GM12878 (cell line): ENCODE measurements at regions not wholly inside any gene's neighbourhood (a gene's known extent, or its start where the extent isn't known, plus 50 kb on each side); places are given as distances from the start of the nearest gene placed in this dataset.

ENCODE experiments used
- ATAC-seq: fragments of 200-7000 bp; cut with Tn5 transposase; 3 replicates; pipeline ENCODE4 v1.9.1; 2020; ENCODE audit warnings: mild to moderate bottlenecking, moderate library complexity
- BruUV-seq: library from RNA; stranded (reverse); fragments of 400-500 nt; replicated peaks from 2 replicates; lab custom pipeline; 2021; lab: Mats Ljungman, UMichigan
- CTCF ChIA-PET: fragments of 300-600 bp; sonication (Branson Sonifier 250); formaldehyde crosslinking; extraction: SDS; loops from one replicate; lab custom pipeline; 2021; ENCODE audit warnings: inconsistent platforms; lab: Yijun Ruan, JAX
- POLR2A ChIA-PET: fragments of 350-600 bp; formaldehyde crosslinking; extraction: SDS; loops from one replicate; lab custom pipeline; 2021; ENCODE audit warnings: inconsistent platforms; lab: Charles Lee
- RAD21 ChIA-PET: fragments of 300-600 bp; sonication (Branson Sonifier 250); formaldehyde crosslinking; loops from one replicate; lab custom pipeline; 2023; ENCODE audit warnings: antibody characterized with exemption; ENCODE audit not compliant: unreplicated experiment; lab: Charles Lee
- SMC1A ChIA-PET: fragments of 300-600 bp; sonication (Branson Sonifier 250); formaldehyde crosslinking; loops from one replicate; lab custom pipeline; 2023; ENCODE audit not compliant: unreplicated experiment, uncharacterized antibody; lab: Charles Lee
- DNase-seq: peaks from one replicate; pipeline ENCODE4 v3.0.0-alpha.2; 2011; ENCODE audit warnings: low read depth, low spot score
- FAIRE-seq: peaks from 3 replicates; lab custom pipeline; 2011; peaks lifted over from hg19 to GRCh38; lab: Jason Lieb, UNC
- H2AFZ ChIP-seq: 2 replicates; pipeline ENCODE4 v1.6.0; 2011; ENCODE audit warnings: low read depth, low read length, control low read depth; ENCODE audit not compliant: control insufficient read depth
- H3K27ac ChIP-seq: 2 replicates; pipeline ENCODE4 v1.5.1; 2011; ENCODE audit warnings: control low read depth; ENCODE audit not compliant: control insufficient read depth, insufficient read depth
- H3K27me3 ChIP-seq, 2 experiments: replicated peaks in 1 of 2; 2 replicates each; pipeline versions ENCODE4 v1.6.0 to v1.6.1; 2011; ENCODE audit warnings: low read length in 1 of 2; ENCODE audit not compliant: control insufficient read depth in 2 of 2, insufficient read depth in 2 of 2
- H3K36me3 ChIP-seq, 2 experiments: 2 replicates each; pipeline ENCODE4 v1.5.1; 2011; ENCODE audit warnings: low read length in 1 of 2; ENCODE audit not compliant: control insufficient read depth in 2 of 2, insufficient read depth in 2 of 2
- H3K4me1 ChIP-seq: 2 replicates; pipeline ENCODE4 v1.6.1; 2011; ENCODE audit warnings: mild to moderate bottlenecking, low read length, moderate library complexity, mixed read lengths; ENCODE audit not compliant: control insufficient read depth, insufficient read depth
- H3K4me2 ChIP-seq: 2 replicates; pipeline ENCODE4 v1.6.0; 2011; ENCODE audit warnings: control low read depth; ENCODE audit not compliant: control insufficient read depth, insufficient read depth
- H3K4me3 ChIP-seq: fragments of 200-600 bp; sonication (generic); 2 replicates; pipeline ENCODE4 v1.5.1; 2016
- H3K79me2 ChIP-seq: 2 replicates; pipeline ENCODE4 v1.6.0; 2011; ENCODE audit warnings: low read length; ENCODE audit not compliant: control insufficient read depth, insufficient read depth
- H3K9ac ChIP-seq: 2 replicates; pipeline ENCODE4 v1.8.0; 2011; ENCODE audit warnings: low read length, control low read depth, mixed read lengths; ENCODE audit not compliant: control insufficient read depth, insufficient read depth
- H3K9me3 ChIP-seq: replicated peaks from 3 replicates; pipeline ENCODE4 v1.5.1; 2011; ENCODE audit warnings: mild to moderate bottlenecking, low read length; ENCODE audit not compliant: control insufficient read depth, insufficient read depth
- H4K20me1 ChIP-seq: 2 replicates; pipeline ENCODE4 v1.6.0; 2011; ENCODE audit not compliant: control insufficient read depth, insufficient read depth
- CBX3 ChIP-seq: fragments of 200-600 bp; sonication (generic); IDR thresholded peaks from 2 replicates; pipeline ENCODE4 v1.6.1; 2016; ENCODE audit warnings: low read depth, borderline replicate concordance
- CHD2 ChIP-seq: IDR thresholded peaks from 2 replicates; pipeline ENCODE4 v1.6.1; 2011; ENCODE audit warnings: low read depth, low read length, improper control_type of control experiment, borderline replicate concordance
- FOXM1 ChIP-seq: IDR thresholded peaks from 2 replicates; pipeline ENCODE4 v1.6.1; 2012; ENCODE audit warnings: low read depth, mild to moderate bottlenecking, inconsistent platforms, low read length, moderate library complexity
- MEF2A ChIP-seq: IDR thresholded peaks from 2 replicates; pipeline ENCODE4 v1.6.1; 2011; ENCODE audit warnings: low read depth, mild to moderate bottlenecking, low read length, moderate library complexity; ENCODE audit not compliant: insufficient read depth
- NFIC ChIP-seq: IDR thresholded peaks from 2 replicates; pipeline ENCODE4 v1.6.1; 2012; ENCODE audit warnings: low read depth, mild to moderate bottlenecking, inconsistent platforms, low read length, moderate library complexity
- RAD21 ChIP-seq: IDR thresholded peaks from 2 replicates; pipeline ENCODE4 v1.6.1; 2011; ENCODE audit warnings: mild to moderate bottlenecking, low read depth, low read length, moderate library complexity; ENCODE audit not compliant: insufficient read depth
- RAD51 ChIP-seq: fragments of 450-650 bp; IDR thresholded peaks from 2 replicates; pipeline ENCODE4 v1.6.1; 2016; ENCODE audit warnings: moderate library complexity, mild to moderate bottlenecking, inconsistent platforms
- RUNX3 ChIP-seq: IDR thresholded peaks from 2 replicates; pipeline ENCODE4 v1.6.1; 2012; ENCODE audit warnings: low read length, inconsistent platforms
- SPI1 ChIP-seq: IDR thresholded peaks from 2 replicates; pipeline ENCODE4 v1.6.1; 2011; ENCODE audit warnings: low read depth, mild to moderate bottlenecking, low read length, moderate library complexity, borderline replicate concordance; ENCODE audit not compliant: insufficient read depth
- TCF7 ChIP-seq: IDR thresholded peaks from 2 replicates; pipeline ENCODE4 v1.6.1; 2014; ENCODE audit warnings: antibody characterized with exemption, borderline replicate concordance
- ZSCAN29 ChIP-seq: fragments of 450-650 bp; IDR thresholded peaks from 2 replicates; pipeline ENCODE4 v1.6.1; 2017; ENCODE audit warnings: mild to moderate bottlenecking, moderate library complexity
- WGBS: methylation state at CpG from one replicate; pipeline ENCODE4 v1.1.6; 2016; ENCODE audit warnings: low lambda C conversion rate; ENCODE audit not compliant: insufficient replicate concordance, insufficient coverage; ENCODE audit errors: missing lambda C conversion rate; 5-methylcytosine and 5-hydroxymethylcytosine counted together
- in situ Hi-C: fragments of 300-500 bp; cut with MboI; formaldehyde crosslinking; loops from 9 replicates; pipeline ENCODE4 v1.14.3; 2018; ENCODE audit warnings: mixed read lengths
- intact Hi-C: fragments of 100-400 bp; cut with micrococcal nuclease; formaldehyde crosslinking; loops from one replicate; pipeline ENCODE4 v1.14.2; 2022; ENCODE audit not compliant: unreplicated experiment
- TF ChIP-seq, protein P1 (sequence below): IDR thresholded peaks from 2 replicates; pipeline ENCODE4 v1.6.1; 2012; ENCODE audit warnings: low read length, inconsistent platforms

DNA sequence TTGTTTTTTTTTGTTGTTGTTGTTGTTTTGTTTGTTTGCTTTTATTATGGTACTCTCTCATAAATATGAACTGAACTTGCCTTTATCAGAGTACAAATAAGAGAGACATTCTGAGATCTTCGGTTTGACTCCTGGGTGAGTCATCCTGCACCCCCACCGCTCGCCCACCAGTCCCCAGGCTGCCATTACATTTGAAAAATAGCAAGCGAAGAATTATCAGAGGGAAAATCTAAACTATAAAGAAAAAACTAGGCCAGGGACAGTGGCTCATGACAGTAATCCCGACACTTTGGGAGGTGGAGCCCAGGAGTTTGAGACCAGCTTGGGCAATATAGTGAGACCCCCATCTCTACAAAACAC lies 122.1 kb upstream of the MAP3K1 start (continued):
- no peak for TF ChIP-seq RAD51
- TF ChIP-seq, all 136 proteins: peak for 1

DNA sequence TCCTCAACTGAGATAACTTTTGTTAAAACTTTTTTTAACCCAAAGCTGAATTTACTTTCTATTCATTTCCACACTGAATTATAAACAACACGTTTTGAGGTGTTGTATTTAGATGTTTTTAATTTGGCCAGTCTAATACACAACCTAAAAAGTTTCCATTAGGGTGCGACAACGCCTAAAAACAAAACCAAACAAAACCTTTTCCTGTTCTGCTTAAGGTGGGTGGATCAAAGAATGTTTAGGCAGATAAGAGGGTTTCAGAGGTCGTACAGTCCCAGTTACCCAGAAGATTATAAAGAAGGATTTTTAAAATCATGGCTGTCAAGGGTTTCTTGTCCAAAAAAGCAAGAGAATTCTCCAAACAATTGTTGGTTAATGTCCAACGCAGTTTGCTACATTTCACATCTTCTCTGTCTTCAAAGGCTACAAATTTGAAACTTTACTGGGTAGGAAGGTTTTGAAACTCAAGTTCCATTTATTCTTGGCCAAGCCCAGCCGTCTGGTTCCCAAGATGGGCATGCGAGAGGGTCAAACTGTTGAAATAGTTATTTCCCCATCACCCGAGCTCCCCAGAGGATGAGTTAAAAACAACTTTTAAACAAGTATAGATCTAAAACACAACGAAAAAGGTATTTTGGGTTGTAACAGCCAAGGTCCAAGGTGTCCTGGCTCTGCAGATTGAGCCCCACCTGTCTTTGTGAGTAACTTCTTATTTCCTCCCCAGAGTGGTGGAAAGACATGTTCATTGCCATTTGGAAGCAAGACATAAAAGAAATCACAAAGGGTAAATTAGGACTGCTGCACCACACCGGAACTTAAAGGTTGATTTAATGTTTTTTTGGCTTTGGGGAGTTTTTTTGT lies 122.8 kb upstream of the MAP3K1 start:
- TF ChIP-seq, protein P1, sequence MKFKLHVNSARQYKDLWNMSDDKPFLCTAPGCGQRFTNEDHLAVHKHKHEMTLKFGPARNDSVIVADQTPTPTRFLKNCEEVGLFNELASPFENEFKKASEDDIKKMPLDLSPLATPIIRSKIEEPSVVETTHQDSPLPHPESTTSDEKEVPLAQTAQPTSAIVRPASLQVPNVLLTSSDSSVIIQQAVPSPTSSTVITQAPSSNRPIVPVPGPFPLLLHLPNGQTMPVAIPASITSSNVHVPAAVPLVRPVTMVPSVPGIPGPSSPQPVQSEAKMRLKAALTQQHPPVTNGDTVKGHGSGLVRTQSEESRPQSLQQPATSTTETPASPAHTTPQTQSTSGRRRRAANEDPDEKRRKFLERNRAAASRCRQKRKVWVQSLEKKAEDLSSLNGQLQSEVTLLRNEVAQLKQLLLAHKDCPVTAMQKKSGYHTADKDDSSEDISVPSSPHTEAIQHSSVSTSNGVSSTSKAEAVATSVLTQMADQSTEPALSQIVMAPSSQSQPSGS = peak; percentile 43; the same call in 1 of the 2 replicates
- TF ChIP-seq MEF2A = 0 out of 2 replicates have a peak, but pooled peaks have one; percentile 32
- no peak for TF ChIP-seq CHD2
- peak; percentile 81 for TF ChIP-seq TCF7
- no peak for TF ChIP-seq SPI1
- TF ChIP-seq RAD21 = peak; percentile 20; the same call in 1 of the 2 replicates
- peak; percentile 58; the same call in 1 of the 2 replicates for TF ChIP-seq RUNX3
- peak; percentile 77 for TF ChIP-seq NFIC
- TF ChIP-seq CBX3 = no peak
- 0 out of 2 replicates have a peak, but pooled peaks have one; percentile 27 for TF ChIP-seq FOXM1
- no peak for TF ChIP-seq ZSCAN29
- Histone ChIP-seq H2AFZ (no peak overlapping the region), H3K9me3 (no peaks in the 10 kb centered on the region), H3K4me3 (no peak overlapping the region), H3K27ac (no peak overlapping the region), H3K9ac (no peak overlapping the region), H4K20me1 (no peaks in the 10 kb centered on the region), H3K79me2 (no peaks in the 10 kb centered on the region), H3K4me2 (0 out of 2 replicates have a peak overlapping the region, but pooled peaks have one; percentile 11), H3K36me3 (no peaks in the 10 kb centered on the region), H3K27me3 (no peaks in the 10 kb centered on the region; a peak in 1 of 4 replicates), H3K4me1 (peaks cover 1% of the 10 kb centered on the region; the same call in 1 of the 2 replicates)
- in situ Hi-C loops = no loop called here
- intact Hi-C loops = loop anchor here (2.0 kb wide), 1 partner anchor 124 kb away; no protein-coding TSS in a partner anchor
- ChIA-PET CTCF (no interaction called here), SMC1A (interaction anchor here (0.6 to 1.7 kb wide), 4 partner anchors 30 to 1517 kb away, joined by 3 to 4 read pairs (median 3); no protein-coding TSS in a partner anchor), RAD21 (interaction anchor here (1.1 kb wide), 1 partner anchor 48 kb away, joined by 3 read pairs; no protein-coding TSS in a partner anchor), POLR2A (no interaction called here)
- DNase-seq (peak; percentile 47), ATAC-seq (peak; percentile 62), FAIRE-seq (no peak)
- BruUV-seq = no TSS peak
- 24% methylated on average over 10 of the region's 10 CpGs for WGBS
